ENCODE measurements at regions not wholly inside any gene's neighbourhood (a gene's known extent, or its start where the extent isn't known, plus 50 kb on each side); places are given as distances from the start of the nearest gene placed in this dataset.

DNA sequence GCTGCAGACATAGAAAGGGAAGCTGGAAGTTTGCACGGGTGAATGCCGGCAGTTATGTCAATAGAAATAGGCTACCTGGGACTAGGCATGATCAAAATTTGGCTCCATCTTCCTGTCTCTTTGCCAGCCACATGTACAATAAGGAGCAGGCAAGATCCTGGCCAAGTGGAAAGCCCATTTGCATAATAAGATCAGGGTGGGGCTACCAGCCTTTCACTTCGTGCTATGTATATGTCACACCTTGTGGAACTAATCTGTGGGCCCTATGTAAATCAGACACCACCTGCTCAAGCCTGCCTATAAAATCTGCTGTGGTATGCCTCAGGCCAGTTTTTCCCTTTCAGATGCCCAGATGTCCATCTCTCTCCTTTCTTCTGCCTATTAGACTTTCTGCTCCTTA is 79.3 kb upstream of the DRD2 start:
- DNase-seq (ENCODE audit: low read depth) = no peak

DNA sequence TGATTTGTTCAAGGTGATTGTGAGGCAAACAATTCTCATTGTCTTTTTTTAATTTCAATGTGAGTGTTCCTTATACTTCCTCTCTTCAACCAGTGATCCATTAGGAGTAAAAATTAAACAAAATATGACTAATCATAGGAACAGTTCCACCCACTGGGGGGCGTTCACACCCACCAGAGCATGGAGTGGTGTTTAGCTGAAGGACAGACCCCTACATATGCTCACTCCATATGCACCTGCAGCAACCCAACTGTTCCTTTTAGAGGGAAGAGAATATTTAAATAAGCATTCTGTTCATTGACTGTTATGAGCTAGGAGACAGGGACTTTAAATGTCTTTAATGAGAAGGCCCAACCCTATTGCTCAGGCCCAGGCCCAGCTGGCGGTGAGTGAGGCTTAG is 78.7 kb upstream of the DRD2 start:
- DNase-seq (ENCODE audit: low read depth) = no peak

- peak; percentile 89 for DNase-seq (ENCODE audit: low read depth)
Observed at GRCh38 chr11:113553235-113553634, 78.0 kb upstream of the DRD2 start.

DNA sequence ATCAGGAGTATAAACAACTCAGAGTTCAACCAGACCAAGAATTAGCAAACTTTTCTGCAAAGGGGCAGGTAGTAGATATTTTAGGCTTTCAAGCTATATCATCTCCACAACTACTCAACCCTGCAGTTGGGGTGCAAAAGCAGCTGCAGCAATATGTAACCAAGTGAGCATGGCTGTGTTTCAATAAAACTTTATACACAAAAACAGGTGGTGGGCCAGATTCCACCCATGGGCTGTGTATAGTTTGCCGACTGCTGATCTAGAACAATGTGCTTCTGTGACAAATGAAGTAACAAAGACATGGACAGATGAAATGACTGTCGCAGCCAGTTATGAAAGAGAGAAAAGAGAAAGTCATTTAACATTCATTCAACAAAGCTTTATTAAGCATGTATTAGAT is 77.1 kb upstream of the DRD2 start:
- no peak for DNase-seq (ENCODE audit: low read depth)

- DNase-seq (ENCODE audit: low read depth) = no peak
Observed at GRCh38 chr11:113551645-113552044, 76.4 kb upstream of the DRD2 start.

DNA sequence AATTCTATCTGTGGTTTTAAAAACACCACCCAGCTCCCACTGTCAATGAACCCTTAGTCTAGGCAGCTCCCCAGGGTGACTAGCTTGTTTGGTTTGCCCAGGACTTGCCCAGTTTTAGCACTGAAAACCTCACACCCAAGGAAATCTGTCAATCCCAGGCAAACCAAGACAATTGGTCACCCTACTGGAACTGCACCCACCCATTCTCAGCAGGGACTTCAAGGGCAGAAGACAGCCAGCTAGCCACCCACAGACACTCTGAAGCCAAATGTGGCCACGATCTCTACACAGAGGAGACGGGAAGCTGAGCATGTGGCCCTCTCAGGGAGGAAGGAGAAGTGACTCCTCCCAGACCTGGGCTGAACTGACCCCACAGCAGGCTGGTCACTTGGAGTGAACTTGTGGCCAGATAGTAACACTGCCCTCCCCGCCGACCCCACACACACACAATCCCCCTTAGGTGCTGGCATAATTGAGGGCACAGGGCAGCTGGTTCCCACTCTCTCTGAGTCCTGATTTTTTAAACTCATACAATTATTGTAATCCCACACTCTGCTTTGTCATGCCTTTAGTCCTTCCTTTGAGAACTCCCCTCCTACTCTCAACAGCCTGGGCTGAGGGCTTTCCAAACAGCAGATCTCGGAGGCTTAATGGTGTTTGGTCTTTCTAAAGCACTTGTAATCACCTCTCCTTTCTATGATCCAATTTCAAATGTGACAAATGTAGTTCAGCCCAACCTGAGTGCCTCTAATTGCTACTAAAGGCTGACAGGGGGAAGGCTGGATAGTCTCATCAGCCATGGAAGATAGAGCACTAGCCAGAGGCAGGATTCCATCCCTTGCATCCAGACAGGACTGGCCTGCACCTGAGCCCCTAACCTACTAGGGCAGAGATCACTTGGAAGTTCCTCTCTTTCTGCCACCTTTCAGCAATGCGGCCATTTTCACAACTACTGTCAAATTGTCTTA is 74.7 kb upstream of the DRD2 start:
- DNase-seq (ENCODE audit: low read depth) = no peak

DNA sequence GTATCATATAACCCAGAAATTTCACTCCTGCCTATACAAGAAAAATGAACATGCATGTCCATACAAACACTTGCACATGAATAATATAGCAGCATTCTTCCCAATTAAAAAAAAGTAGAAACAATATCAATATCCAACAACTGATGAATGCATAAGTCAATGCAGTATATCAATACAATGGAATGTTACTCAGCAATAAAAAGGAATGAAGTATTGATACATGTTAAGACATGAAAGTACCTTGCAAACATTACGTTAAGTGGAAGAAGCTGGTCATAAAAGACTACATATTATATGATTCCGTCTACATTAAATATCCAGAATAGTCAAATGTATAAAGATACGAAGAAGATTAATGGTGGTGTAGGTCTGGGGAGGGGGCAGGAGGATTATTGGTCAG is 73.9 kb upstream of the DRD2 start:
- no peak for DNase-seq (ENCODE audit: low read depth)

DNA sequence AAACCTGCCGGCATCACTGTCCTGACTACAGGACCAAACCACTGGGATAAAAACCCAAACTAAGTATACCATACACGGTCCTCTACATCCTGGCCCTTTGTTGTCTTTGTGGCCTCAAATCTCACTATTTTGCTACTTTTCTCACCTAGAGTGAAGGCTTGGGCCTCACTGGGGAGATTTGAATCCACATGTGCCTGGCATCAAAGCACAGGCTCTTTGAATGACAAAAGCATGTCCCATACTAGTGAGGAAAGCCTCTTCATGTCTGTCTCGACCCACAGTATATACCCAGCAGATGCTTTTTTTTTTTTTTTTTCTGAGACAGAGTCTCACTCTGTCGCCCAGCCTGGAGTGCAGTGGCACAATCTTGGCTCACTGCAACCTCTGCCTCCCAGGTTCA is 72.5 kb upstream of the DRD2 start:
- no peak for DNase-seq (ENCODE audit: low read depth)

- peak; percentile 72 for DNase-seq (ENCODE audit: low read depth)
Observed at GRCh38 chr11:113546757-113547507, 71.7 kb upstream of the DRD2 start.

GRCh38 chr11:113542420-113542819 is 67.2 kb upstream of the DRD2 start:
- DNase-seq (ENCODE audit: low read depth) = no peak

GRCh38 chr11:113540416-113541330 is 65.5 kb upstream of the DRD2 start:
- no peak for DNase-seq (ENCODE audit: low read depth)

GRCh38 chr11:113538451-113539412 is 63.5 kb upstream of the DRD2 start:
- DNase-seq (ENCODE audit: low read depth) = no peak

DNA sequence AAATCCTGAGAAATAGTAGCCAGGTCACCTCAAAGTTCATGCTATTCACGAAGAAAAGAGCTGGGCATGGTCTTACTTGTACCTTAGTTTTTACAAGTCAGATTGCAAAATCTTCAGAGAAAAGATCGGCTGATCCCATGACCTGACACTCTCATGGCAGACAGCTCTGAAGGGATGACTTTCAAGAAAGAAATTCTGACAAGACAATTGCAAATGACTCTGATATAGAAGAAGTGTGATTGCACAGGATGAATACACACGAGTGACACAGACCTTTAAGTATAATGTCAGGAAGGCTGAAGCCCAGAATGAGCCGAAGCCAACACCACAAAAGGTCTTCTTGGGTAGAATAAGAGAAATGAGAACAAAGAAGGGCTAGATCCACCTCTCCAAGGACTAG is 59.4 kb upstream of the DRD2 start:
- DNase-seq (ENCODE audit: low read depth) = no peak

GRCh38 chr11:113533425-113533698 is 58.2 kb upstream of the DRD2 start:
- no peak for DNase-seq (ENCODE audit: low read depth)

DNA sequence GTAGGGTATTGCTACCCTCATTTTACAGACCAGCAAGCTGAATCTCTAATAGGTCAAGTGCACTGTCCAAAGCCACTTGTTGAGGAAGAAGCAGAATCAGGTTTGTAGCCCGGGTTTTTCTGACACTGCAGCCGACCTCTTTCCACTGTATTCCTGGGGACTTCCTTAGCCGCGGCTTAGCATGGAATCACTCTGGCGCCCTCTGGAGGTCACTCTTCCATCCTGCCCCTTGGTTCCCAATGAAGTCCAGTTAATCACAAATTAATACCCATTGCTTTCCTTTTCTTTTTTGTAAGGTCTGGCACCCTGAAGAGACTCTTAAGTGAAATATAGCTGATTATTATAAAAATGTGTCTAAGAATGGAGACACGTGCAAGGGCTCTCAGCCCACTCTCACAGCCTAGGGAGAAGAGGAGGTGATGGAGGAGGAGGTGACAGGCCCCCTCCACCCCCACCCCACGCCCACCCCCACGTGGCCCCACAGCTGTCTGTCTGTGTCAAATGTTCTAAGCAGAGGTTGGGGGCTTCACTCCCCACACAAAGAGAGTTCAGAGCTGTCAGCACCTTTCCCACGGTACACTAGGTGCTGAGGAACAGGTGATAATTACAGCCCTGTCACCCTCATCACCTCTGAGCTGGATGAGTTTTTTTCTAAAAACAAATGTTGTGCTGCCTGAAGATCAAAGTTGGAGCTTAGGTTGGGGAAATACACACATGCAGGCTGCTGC is 57.7 kb upstream of the DRD2 start:
- peak; percentile 14 for DNase-seq (ENCODE audit: low read depth)

GRCh38 chr11:113531575-113532451 is 56.6 kb upstream of the DRD2 start:
- no peak for DNase-seq (ENCODE audit: low read depth)

DNA sequence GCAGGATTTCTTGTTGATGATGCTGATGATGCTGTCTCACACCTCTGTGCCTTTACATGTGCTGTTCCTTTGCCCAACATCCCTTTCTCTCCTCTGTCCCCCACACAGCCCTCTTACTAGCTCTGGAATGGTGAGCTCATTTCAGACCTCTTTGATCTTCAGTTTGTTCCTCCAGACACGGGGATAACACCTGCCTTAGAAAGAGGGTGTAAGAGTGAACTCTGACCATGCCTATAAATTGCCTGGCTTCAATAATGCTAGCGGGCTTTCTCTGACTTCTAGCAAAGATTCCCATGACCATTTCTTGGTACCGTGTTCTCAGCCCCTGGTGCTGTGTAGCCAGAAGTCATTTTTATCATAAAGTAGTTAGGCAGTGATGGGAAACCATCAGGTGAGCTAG is 55.9 kb upstream of the DRD2 start:
- no peak for DNase-seq (ENCODE audit: low read depth)

DNA sequence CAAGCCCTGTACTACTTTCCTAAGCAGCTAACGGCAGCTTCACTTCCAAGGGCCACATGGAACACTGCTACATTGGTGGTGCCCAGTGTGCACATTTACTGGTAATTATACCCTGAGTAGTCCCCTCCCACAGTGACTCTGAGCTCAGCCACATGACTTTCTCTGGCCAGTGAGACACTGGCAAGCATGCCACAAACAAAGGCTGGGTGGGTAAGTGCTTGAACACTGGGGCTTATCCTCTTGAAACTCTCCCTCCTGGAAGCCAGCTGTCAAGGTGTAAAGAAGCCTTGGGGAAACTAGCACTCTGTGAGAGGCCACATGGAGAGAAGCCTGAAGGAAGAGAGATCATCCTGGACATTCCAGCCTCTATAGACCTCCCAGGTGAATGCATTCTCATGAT is 54.4 kb upstream of the DRD2 start:
- no peak for DNase-seq (ENCODE audit: low read depth)

- DNase-seq (ENCODE audit: low read depth) = no peak
Observed at GRCh38 chr11:113528982-113529381, 53.8 kb upstream of the DRD2 start.

- no peak for DNase-seq (ENCODE audit: low read depth)
Observed at GRCh38 chr11:113526521-113526920, 51.3 kb upstream of the DRD2 start.

Data from HS-5 (cell line).